Endothelial cell (in vitro differentiated cells): ENCODE measurements at regions not wholly inside any gene's neighbourhood (a gene's known extent, or its start where the extent isn't known, plus 50 kb on each side); places are given as distances from the start of the nearest gene placed in this dataset. TPM values are rescaled to one million over a fixed set of nuclear protein-coding genes. Genes with fewer than 3 reads are reported as not detected.

Source experiments
- DNase-seq: peaks from one replicate; pipeline ENCODE4 v3.0.0; 2021; ENCODE audit warnings: low spot score
- H3K27ac Mint-ChIP-seq: one replicate; pipeline ENCODE4 v1.8.0; 2021; ENCODE audit warnings: mixed read lengths, inconsistent platforms; ENCODE audit not compliant: unreplicated experiment
- H3K27me3 Mint-ChIP-seq: one replicate; pipeline ENCODE4 v1.8.0; 2021; ENCODE audit warnings: mild to moderate bottlenecking, moderate library complexity, mixed read lengths, inconsistent platforms; ENCODE audit not compliant: unreplicated experiment
- H3K36me3 Mint-ChIP-seq: one replicate; pipeline ENCODE4 v1.8.0; 2021; ENCODE audit warnings: mild to moderate bottlenecking, low read depth, mixed read lengths, inconsistent platforms; ENCODE audit not compliant: unreplicated experiment
- H3K4me1 Mint-ChIP-seq: one replicate; pipeline ENCODE4 v1.8.0; 2021; ENCODE audit warnings: mild to moderate bottlenecking, mixed read lengths, inconsistent platforms; ENCODE audit not compliant: unreplicated experiment
- H3K4me3 Mint-ChIP-seq: one replicate; pipeline ENCODE4 v1.8.0; 2021; ENCODE audit warnings: mild to moderate bottlenecking, mixed read lengths, inconsistent platforms; ENCODE audit not compliant: unreplicated experiment
- H3K9me3 Mint-ChIP-seq: one replicate; pipeline ENCODE4 v1.8.0; 2021; ENCODE audit warnings: mixed read lengths, inconsistent platforms; ENCODE audit not compliant: unreplicated experiment
- microRNA-seq: library from miRNA; unstranded; fragments of <30 nt; microRNA quantifications from one replicate; pipeline ENCODE4, GENCODE V29; 2020; ENCODE audit not compliant: unreplicated experiment
- TF ChIP-seq, protein P1 (sequence below): fragments of 200-600 bp; sonication (generic); IDR thresholded peaks from one replicate; pipeline ENCODE4 v1.5.0; 2021; ENCODE audit warnings: antibody characterized with exemption; ENCODE audit not compliant: unreplicated experiment

GRCh38 chr1:37424523-37424922 lies 49.9 kb upstream of the ZC3H12A start:
- Mint-ChIP-seq H3K27ac (no peak overlapping the region), H3K9me3 (no peaks in the 10 kb centered on the region), H3K4me1 (peaks cover 7% of the 10 kb centered on the region), H3K27me3 (peaks cover 7% of the 10 kb centered on the region), H3K4me3 (no peak overlapping the region), H3K36me3 (no peaks in the 10 kb centered on the region)
- no peak for DNase-seq
- TF ChIP-seq, protein P1, sequence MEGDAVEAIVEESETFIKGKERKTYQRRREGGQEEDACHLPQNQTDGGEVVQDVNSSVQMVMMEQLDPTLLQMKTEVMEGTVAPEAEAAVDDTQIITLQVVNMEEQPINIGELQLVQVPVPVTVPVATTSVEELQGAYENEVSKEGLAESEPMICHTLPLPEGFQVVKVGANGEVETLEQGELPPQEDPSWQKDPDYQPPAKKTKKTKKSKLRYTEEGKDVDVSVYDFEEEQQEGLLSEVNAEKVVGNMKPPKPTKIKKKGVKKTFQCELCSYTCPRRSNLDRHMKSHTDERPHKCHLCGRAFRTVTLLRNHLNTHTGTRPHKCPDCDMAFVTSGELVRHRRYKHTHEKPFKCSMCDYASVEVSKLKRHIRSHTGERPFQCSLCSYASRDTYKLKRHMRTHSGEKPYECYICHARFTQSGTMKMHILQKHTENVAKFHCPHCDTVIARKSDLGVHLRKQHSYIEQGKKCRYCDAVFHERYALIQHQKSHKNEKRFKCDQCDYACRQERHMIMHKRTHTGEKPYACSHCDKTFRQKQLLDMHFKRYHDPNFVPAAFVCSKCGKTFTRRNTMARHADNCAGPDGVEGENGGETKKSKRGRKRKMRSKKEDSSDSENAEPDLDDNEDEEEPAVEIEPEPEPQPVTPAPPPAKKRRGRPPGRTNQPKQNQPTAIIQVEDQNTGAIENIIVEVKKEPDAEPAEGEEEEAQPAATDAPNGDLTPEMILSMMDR: no peak

Small RNA genes lying in the stretch of these regions (microRNA-seq; reads per million reads assigned to microRNA genes)
- not detected for gene MIR4255
